ENCODE measurements at regions not wholly inside any gene's neighbourhood (a gene's known extent, or its start where the extent isn't known, plus 50 kb on each side); places are given as distances from the start of the nearest gene placed in this dataset.

DNA sequence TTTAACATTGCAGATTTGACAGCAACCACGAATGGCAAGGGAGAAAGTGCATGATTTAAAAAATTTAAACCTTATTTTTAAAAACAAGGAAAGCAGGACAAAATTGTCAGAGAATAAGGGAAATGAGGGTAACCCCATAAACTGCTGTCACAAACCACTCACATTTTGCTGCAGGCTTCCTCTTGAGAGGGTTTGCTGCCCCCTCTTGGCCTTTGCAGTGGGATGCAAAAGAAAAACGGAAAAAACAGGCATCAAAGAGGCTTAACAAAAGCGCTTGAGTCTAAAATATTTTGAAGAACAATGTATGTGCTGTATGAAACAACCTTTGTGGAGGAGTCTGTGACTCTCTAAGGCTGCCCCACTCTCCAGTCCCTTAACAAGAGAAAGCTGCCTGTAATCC lies 91.6 kb downstream of the TMX3 start:
- Histone ChIP-seq H3K27ac (ENCODE audit: low read length) (no peak overlapping the region), H3K9me3 (ENCODE audit: control insufficient read depth, insufficient read depth, low read depth, low read length) (no peaks in the 10 kb centered on the region), H3K36me3 (ENCODE audit: control insufficient read depth, insufficient read depth, low read length) (no peaks in the 10 kb centered on the region), H3K27me3 (ENCODE audit: control insufficient read depth, insufficient read depth, low read length) (no peaks in the 10 kb centered on the region), H3K4me1 (ENCODE audit: control insufficient read depth, insufficient read depth, low read length) (no peaks in the 10 kb centered on the region), H3K4me3 (ENCODE audit: low read depth in 2 of 2, low read length in 2 of 2) (no peak overlapping the region)
- TF ChIP-seq, protein P1, sequence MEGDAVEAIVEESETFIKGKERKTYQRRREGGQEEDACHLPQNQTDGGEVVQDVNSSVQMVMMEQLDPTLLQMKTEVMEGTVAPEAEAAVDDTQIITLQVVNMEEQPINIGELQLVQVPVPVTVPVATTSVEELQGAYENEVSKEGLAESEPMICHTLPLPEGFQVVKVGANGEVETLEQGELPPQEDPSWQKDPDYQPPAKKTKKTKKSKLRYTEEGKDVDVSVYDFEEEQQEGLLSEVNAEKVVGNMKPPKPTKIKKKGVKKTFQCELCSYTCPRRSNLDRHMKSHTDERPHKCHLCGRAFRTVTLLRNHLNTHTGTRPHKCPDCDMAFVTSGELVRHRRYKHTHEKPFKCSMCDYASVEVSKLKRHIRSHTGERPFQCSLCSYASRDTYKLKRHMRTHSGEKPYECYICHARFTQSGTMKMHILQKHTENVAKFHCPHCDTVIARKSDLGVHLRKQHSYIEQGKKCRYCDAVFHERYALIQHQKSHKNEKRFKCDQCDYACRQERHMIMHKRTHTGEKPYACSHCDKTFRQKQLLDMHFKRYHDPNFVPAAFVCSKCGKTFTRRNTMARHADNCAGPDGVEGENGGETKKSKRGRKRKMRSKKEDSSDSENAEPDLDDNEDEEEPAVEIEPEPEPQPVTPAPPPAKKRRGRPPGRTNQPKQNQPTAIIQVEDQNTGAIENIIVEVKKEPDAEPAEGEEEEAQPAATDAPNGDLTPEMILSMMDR (IDR thresholded peaks at IDR 0.05), result peak; percentile 63
- no peak for TF ChIP-seq SIN3A (IDR thresholded peaks at IDR 0.05; ENCODE audit: borderline replicate concordance, insufficient read depth, low read depth, low read length)
- TF ChIP-seq, protein P2, sequence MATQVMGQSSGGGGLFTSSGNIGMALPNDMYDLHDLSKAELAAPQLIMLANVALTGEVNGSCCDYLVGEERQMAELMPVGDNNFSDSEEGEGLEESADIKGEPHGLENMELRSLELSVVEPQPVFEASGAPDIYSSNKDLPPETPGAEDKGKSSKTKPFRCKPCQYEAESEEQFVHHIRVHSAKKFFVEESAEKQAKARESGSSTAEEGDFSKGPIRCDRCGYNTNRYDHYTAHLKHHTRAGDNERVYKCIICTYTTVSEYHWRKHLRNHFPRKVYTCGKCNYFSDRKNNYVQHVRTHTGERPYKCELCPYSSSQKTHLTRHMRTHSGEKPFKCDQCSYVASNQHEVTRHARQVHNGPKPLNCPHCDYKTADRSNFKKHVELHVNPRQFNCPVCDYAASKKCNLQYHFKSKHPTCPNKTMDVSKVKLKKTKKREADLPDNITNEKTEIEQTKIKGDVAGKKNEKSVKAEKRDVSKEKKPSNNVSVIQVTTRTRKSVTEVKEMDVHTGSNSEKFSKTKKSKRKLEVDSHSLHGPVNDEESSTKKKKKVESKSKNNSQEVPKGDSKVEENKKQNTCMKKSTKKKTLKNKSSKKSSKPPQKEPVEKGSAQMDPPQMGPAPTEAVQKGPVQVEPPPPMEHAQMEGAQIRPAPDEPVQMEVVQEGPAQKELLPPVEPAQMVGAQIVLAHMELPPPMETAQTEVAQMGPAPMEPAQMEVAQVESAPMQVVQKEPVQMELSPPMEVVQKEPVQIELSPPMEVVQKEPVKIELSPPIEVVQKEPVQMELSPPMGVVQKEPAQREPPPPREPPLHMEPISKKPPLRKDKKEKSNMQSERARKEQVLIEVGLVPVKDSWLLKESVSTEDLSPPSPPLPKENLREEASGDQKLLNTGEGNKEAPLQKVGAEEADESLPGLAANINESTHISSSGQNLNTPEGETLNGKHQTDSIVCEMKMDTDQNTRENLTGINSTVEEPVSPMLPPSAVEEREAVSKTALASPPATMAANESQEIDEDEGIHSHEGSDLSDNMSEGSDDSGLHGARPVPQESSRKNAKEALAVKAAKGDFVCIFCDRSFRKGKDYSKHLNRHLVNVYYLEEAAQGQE (IDR thresholded peaks at IDR 0.05; ENCODE audit: insufficient read depth in 1 of 2, low read depth in 2 of 2, low read length in 1 of 2), result no peak
- BruUV-seq (replicated peaks), result no TSS peak
- ATAC-seq (no peak), DNase-seq (ENCODE audit: low read depth, low spot score) (peak; percentile 45)
- ChIA-PET POLR2A (interaction anchor here (0.5 kb wide), 1 partner anchor 170 kb away, joined by 3 read pairs; no protein-coding TSS in a partner anchor), CTCF (no interaction called here)
- in situ Hi-C loops (cut with HindIII; ENCODE audit: low pct_unique_long_range_greater_than_20kb, low sequenced_read_pairs) (no loop called here), intact Hi-C loops (cut with micrococcal nuclease; ENCODE audit: unreplicated experiment) (no loop called here)

DNA sequence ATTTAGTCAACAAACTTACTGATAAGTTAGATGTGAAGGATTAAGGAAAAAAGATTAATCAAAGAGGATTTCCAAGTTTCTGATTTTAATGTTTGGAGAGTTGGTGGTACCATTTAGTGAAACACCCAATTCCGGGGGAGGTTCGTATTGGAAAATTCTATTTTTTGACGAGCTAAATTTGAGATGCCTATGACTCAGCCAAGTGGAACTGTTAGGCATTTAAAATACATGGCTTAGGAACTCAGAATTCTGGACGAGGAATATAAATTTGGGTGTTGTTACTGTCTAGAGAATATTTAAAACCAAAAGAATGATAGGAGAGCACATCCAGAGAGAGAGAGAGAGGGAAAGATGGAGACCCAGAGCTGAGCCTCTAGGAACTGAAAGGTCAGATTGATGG lies 103.6 kb downstream of the TMX3 start:
- BruUV-seq (replicated peaks), result no TSS peak

More for the DNA sequence above, 103.6 kb downstream of the TMX3 start:
- TF ChIP-seq, protein P2 (IDR thresholded peaks at IDR 0.05; ENCODE audit: insufficient read depth in 1 of 2, low read depth in 2 of 2, low read length in 1 of 2), result no peak
- TF ChIP-seq TCF7L2 (IDR thresholded peaks at IDR 0.05; ENCODE audit: low read depth, low read length), result no peak
- TF ChIP-seq SIN3A (IDR thresholded peaks at IDR 0.05; ENCODE audit: borderline replicate concordance, insufficient read depth, low read depth, low read length), result no peak
- TF ChIP-seq POLR2AphosphoS5 (IDR thresholded peaks at IDR 0.05; ENCODE audit: low read depth, low read length), result no peak
- TF ChIP-seq, protein P1 (IDR thresholded peaks at IDR 0.05), result no peak
- DNase-seq (ENCODE audit: low read depth, low spot score) (no peak), ATAC-seq (no peak)
- Histone ChIP-seq H3K36me3 (ENCODE audit: control insufficient read depth, insufficient read depth, low read length) (no peaks in the 10 kb centered on the region), H3K4me3 (ENCODE audit: low read depth in 2 of 2, low read length in 2 of 2) (no peak overlapping the region), H3K9me3 (ENCODE audit: control insufficient read depth, insufficient read depth, low read depth, low read length) (no peaks in the 10 kb centered on the region), H3K27me3 (ENCODE audit: control insufficient read depth, insufficient read depth, low read length) (no peaks in the 10 kb centered on the region), H3K4me1 (ENCODE audit: control insufficient read depth, insufficient read depth, low read length) (no peaks in the 10 kb centered on the region), H3K27ac (ENCODE audit: low read length) (no peak overlapping the region)
- ChIA-PET CTCF (no interaction called here), POLR2A (no interaction called here)
- intact Hi-C loops (cut with micrococcal nuclease; ENCODE audit: unreplicated experiment), result no loop called here
- in situ Hi-C loops (cut with HindIII; ENCODE audit: low pct_unique_long_range_greater_than_20kb, low sequenced_read_pairs), result no loop called here
